ENCODE measurements at regions not wholly inside any gene's neighbourhood (a gene's known extent, or its start where the extent isn't known, plus 50 kb on each side); places are given as distances from the start of the nearest gene placed in this dataset.
"Not testable (repeated sequence)": the region's sequence is repeated elsewhere in the genome, so short reads cannot be mapped to it uniquely, and the experiment has no call there.

- no peak for DNase-seq
Observed at GRCh38 chr5:60546207-60546606, 153.8 kb downstream of the DEPDC1B start.

GRCh38 chr5:60545551-60545950 is 154.4 kb downstream of the DEPDC1B start:
- no peak for DNase-seq

DNA sequence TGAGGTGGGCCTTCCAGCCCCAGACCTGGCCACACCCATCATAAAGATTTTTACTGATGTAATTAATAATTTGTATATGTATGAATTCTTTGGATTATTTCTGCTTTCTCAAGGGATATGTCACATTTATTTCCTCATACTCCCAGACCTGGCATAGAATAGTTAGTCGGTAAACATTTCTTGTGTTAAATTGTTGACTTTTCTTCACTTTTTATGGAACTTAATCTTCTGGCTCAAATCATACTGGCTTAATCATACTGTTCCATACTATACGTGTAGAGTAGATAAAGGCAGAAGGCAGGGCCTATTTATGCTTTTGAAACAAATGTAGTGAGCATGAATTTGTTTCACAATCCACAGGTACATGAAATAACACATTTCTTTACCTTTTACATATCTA is 155.8 kb downstream of the DEPDC1B start:
- no peak for DNase-seq

DNA sequence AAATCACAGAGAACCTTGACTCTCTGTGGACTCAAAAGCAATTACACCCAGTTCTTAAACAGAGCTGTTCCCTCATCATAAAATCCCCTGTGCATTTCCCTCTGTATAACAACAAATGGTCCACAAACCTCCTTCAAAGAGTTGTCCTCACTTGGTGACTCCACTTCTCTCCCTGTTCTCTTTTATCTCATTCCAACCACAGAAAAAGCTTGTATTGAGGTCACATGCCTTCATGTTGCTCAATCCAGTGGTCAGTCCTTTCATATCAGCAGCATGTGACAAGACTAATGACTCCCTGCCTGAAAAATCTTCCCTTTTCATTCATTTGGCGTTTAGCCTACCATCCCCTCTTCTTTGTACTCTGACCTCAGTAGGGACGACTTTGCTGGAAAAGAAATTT is 158.0 kb downstream of the DEPDC1B start:
- no peak for DNase-seq

DNA sequence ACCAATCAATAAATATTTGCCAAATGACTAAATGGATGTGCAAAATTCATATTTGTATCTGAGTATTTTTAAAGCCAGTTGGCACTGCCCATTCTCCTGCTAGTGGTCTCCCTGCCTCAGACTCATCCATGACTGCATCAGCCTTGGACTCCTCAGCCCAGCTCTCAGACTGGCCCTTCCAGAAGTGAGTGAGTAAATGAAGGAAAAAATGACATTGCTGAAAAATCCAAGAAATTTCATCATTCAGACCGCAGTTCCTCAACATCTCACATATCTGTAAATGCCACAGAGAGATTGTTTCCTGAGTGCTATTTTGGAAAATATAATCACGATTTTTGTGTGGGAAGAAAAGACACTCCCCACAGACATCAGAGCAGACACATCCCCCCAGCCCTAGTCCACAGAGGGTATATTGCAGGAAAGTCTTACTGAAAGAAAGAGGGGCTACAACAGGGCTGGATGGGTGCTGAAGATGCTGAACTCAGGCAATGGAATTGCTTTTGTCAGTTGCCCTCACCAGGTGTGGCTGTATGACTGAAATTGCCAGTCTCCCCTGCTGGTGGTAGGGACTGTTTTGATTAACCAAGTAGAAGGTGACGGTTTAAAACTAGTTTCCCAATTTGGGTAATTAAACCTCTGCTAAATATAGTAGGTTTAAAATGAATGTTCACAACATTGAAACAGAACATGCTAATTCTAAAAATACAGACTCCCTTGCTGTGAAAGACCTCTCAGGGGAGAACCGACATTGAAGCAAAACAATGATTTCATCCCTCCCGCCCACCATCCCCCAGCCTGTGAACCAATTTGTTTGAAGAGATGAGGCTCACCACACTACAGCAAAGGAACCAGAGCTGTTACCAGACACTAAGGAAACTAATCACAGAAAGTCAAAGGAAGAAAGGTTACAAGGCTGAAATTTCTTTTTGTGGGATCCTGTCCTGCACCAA is 158.8 kb downstream of the DEPDC1B start:
- DNase-seq = no peak

- no peak for DNase-seq
Observed at GRCh38 chr5:60538955-60539866, 160.8 kb downstream of the DEPDC1B start.

DNA sequence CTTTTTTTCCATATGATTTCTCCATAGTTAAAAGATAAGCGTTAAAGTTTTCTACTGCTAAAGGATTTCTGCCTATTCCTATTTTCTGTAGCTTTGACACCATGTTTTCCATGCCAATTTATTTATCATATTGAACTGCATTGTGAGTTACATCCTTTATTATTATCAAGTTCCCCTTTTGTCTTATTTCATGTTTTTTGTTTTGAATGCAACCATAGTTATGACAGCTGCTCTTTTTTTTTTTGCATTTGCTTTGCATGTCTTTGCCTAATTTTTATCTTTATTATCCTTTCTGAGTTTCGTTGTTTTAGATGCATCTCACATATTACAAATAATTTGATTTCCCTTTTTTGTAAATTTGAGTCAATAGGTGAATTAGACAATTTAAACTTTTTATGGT is 161.5 kb downstream of the DEPDC1B start:
- DNase-seq = no peak

GRCh38 chr5:60535951-60536350 is 164.0 kb downstream of the DEPDC1B start:
- DNase-seq = no peak

- DNase-seq = no peak
Observed at GRCh38 chr5:60535198-60535597, 164.8 kb downstream of the DEPDC1B start.

DNA sequence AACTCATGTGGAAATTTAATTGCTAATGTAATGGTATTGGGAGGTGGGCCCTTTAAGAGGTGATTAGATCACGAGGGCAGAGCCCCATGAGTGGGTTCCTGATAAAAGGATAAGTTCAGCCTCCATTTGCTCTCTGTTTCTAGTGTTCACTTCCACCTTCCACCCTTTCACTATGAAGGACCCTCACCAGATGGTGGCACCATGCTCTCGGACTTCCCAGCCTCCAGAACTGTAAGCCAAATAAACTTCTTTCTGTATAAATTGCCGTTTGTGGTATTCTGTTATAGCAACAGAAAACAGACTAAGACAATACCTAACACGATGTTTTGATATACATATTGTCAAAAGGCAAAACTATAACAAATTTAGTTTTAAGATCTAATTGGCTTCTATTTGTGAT is 166.2 kb downstream of the DEPDC1B start:
- no peak for DNase-seq

DNA sequence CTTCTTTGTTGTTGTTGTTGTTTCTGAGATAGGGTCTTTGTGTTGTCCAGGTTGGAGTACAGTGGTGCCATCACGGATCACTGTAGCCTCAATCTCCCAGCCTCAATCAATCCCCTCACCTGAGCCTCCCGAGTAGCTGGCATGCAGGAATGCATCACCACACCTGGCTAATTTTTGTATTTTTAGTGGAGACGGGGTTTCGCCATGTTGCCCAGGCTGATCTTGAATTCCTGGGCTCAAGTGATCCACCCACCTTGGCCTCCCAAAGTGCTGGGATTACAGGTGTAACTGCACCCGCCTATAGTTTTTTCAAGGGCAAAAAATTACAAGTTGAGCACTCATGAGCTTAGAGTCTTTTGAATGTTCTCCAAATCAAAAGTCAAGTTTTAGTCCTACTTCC is 167.2 kb downstream of the DEPDC1B start:
- not testable (repeated sequence) for DNase-seq

- DNase-seq = not testable (repeated sequence)
Observed at GRCh38 chr5:60530144-60530848, 169.7 kb downstream of the DEPDC1B start.

DNA sequence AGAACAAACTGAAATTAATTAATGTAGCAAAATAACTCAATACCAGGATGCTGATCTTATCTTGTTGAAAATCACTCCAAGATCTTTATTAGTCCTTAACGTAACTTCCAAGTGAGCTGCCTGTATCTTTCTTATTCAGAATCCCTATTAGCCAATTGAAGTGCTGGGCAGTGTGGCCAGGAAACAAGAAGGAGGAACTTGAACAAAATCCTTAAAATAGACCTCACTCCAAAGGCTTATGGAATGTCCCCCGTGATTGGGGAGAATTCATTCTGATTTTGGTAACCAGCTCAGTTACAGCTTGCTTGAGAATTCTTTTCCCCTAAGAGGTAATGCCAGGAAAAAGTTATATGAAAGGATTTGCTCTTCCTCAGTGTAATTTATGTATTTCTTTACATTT is 171.0 kb downstream of the DEPDC1B start:
- no peak for DNase-seq

GRCh38 chr5:60527072-60527471 is 172.9 kb downstream of the DEPDC1B start:
- DNase-seq = no peak

GRCh38 chr5:60526336-60526875 is 173.6 kb downstream of the DEPDC1B start:
- no peak for DNase-seq

DNA sequence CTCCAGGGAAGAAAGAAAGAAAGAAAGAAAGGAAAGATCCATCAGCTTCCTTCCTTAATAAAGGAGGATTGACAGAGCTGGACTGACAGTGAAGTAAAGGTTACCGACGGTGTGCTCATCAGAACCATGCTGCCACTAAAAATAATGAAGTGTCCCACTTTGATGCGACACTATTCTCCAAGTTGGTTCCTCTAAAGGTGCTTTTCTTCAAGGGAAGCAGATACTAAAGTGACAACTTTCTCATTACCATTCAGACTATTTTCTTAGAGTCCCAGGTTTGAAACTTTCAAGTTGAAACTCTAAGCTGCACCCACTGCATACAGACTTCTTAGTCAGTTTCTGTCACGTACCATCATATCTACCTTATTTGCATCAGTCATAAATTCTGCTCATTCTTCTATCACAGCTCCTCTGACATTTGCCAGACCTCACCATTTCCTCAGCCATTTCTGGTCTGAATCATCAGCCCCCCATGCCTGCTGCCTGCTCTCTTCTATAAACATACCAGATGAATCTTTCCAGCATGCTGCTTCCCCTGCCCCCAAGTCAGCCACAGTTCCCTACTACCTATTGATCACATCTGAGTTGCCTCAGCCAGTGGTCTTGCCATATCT is 177.6 kb downstream of the DEPDC1B start:
- no peak for DNase-seq

DNA sequence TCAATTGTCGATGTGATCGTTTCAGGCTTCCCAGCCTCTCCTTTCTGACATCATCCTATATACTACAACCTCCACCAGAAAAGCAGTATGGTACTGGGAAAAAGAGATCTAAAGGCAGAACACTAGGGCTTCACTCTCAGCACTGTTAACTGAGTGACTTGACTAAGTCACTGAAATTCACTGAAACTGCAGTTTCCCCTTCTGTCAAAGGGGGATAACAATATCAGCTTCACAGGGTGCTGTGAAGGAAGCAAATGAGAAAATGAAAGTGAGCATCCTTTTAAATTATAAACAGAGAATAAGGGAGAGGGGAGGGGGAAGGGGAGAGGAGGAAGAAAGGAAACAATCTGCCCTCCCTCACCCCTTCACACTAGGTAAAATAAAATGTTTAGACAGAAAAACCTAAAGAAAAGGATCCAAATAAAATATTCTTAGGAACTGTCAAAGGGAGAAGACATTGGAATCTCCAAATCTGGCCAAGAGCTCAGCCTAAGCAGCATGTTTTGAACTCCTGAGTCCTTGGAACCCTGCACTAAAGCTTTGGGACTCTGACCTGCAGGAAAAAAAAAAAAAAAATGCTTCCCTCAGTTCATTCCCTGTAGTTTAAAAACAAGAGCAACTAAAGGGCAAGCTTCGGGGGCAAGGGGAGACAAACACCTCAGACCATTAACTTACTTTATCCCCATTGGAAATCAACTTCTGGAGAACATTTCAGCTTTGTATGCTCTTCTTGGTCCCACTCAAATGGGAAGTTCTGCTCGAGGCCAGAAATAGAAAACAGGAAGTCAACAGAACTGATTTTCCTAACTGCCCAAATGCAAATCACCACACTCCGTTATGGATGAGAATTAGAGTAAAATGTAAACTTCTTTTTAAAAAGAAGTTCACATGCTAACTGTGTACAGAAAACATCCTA is 178.3 kb downstream of the DEPDC1B start:
- DNase-seq = no peak

GRCh38 chr5:60520451-60521227 is 179.3 kb downstream of the DEPDC1B start:
- no peak for DNase-seq

- no peak for DNase-seq
Observed at GRCh38 chr5:60519372-60519771, 180.6 kb downstream of the DEPDC1B start.

DNA sequence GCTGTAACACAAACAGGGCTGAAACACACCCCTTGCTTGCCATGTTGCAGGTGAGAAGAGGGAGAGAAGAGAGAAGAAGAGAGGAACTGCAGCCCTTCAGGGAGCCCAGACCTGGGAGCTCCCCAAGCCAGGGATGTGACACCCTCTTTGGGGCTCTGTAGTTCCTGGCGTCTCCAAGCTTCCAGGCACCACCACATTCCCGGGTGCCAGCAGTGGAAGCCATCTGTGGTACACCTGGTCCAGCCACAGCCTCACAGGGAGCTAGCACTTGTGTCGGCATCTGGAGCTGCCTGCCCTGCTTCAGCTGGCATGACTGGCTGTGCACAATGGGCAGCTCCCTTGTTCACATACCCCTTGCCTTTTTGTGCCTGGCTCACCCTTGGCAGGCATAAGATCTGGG is 182.1 kb downstream of the DEPDC1B start:
- DNase-seq = no peak

Measured in NCI-H1048 (cell line).